Gastrocnemius medialis (tissue), 4 donors: ENCODE measurements at regions not wholly inside any gene's neighbourhood (a gene's known extent, or its start where the extent isn't known, plus 50 kb on each side); places are given as distances from the start of the nearest gene placed in this dataset.

Source experiments
- POLR2A ChIP-seq, 2 donors: fragments of 450-650 bp; IDR thresholded peaks; one replicate each; pipeline ENCODE4 v1.6.1; 2017; ENCODE audit warnings: antibody characterized with exemption in 2 of 2, mild to moderate bottlenecking in 2 of 2, moderate library complexity in 2 of 2
- TF ChIP-seq, protein P1 (sequence below), 5 experiments: fragments of 450-650 bp in 3 of 5; fragments of 200-600 bp in 2 of 5; sonication (generic) in 2 of 5; IDR thresholded peaks in 4 of 5; conservative IDR thresholded peaks in 1 of 5; 1 replicate in 4 of 5; 2 replicates in 1 of 5; pipeline ENCODE4 v1.5.1; 2016 to 2019; ENCODE audit warnings: antibody characterized with exemption in 5 of 5, mild to moderate bottlenecking in 3 of 5, moderate library complexity in 3 of 5

DNA sequence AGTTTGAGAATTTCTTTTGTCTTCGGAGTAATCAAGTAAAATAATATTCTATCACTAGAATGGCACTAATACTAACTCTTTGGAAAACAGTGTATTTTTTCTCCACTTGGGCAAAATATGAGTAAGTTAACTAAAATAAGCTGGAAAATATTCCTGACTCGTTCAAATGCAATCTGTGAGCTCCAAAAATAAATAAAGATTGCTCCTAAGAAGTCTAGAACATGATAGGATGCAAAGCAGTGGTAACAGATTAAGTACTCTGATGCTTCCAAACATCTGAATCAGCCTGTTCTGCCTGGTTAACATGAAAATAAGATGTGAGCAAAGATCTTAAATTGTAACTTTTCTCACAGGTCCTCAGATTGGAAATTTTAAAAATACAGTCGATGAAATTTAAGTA is 285.1 kb upstream of the ID4 start:
- no peak for TF ChIP-seq POLR2A (IDR thresholded peaks at IDR 0.05)
- TF ChIP-seq, protein P1, sequence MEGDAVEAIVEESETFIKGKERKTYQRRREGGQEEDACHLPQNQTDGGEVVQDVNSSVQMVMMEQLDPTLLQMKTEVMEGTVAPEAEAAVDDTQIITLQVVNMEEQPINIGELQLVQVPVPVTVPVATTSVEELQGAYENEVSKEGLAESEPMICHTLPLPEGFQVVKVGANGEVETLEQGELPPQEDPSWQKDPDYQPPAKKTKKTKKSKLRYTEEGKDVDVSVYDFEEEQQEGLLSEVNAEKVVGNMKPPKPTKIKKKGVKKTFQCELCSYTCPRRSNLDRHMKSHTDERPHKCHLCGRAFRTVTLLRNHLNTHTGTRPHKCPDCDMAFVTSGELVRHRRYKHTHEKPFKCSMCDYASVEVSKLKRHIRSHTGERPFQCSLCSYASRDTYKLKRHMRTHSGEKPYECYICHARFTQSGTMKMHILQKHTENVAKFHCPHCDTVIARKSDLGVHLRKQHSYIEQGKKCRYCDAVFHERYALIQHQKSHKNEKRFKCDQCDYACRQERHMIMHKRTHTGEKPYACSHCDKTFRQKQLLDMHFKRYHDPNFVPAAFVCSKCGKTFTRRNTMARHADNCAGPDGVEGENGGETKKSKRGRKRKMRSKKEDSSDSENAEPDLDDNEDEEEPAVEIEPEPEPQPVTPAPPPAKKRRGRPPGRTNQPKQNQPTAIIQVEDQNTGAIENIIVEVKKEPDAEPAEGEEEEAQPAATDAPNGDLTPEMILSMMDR (IDR thresholded peaks at IDR 0.05 in 4 of 5, conservative IDR thresholded peaks at IDR 0.05 in 1 of 5), result no peak
